OCI-M1 (cell line): ENCODE measurements at regions not wholly inside any gene's neighbourhood (a gene's known extent, or its start where the extent isn't known, plus 50 kb on each side); places are given as distances from the start of the nearest gene placed in this dataset.
"Not testable (repeated sequence)": the region's sequence is repeated elsewhere in the genome, so short reads cannot be mapped to it uniquely, and the experiment has no call there.

Source experiments
- DNase-seq: peaks from one replicate; lab custom pipeline; 2025; lab: John Stamatoyannopoulos, UW

DNA sequence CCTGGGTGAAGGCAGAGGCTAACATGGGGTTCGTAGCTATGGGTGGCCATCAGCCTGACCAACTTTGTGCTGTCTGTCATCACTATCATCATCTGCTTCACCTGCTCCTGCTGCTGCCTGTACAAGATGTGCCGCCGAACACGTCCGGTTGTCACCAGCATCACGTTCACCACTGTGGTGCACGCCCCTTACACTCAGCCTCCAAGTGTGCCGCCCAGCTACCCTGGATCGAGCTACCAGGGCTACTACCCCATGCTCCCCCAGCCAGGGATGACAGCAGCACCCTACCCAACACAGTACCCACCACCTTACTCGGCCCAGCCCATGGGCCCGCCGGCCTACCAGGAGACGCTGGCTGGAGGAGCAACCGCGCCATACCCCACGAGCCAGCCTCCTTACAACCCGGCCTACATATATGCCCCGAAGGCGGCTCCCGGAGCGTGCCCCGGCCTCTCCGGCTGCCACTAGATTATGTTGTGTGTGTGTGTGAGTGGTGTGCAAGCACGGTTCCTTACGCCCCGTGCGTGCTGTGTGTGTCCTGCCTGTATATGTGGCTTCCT is 213.4 kb upstream of the XIST start:
- DNase-seq = no peak

DNA sequence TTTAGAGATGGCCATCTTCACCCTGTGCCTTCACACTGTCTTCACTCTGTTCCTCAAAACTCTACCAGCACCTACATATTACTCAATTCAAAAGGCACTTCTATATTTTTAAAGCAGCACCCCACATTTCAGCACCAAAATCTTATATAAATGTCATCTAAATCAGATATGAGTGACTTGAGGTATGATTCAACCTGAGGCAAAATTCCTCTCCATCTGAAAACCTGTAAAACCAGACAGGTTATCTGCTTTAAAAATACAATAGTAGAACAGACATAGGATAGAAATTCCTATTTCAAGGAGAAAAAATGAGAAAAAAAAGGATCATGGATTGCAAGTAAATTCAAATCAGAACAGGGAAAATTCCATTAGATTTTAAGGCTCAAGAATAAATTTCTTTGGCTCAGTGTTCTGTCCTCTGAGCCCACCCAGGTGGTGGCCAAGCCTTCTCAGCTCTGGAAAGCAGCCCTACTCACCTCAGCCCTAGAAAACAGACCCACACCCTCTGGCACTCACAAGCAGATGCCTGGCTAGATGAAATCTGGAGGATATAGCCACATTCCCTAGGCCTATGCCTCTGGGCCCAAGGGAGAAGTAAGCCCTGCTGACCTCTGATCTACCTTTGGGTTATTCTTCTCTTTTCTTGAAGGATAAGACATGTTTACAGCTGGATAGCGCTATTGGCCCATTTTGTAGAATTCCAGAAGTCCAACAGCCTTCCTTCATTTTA is 211.1 kb upstream of the XIST start:
- no peak for DNase-seq

GRCh38 chrX:74061879-74062278 is 209.4 kb upstream of the XIST start:
- DNase-seq = no peak

DNA sequence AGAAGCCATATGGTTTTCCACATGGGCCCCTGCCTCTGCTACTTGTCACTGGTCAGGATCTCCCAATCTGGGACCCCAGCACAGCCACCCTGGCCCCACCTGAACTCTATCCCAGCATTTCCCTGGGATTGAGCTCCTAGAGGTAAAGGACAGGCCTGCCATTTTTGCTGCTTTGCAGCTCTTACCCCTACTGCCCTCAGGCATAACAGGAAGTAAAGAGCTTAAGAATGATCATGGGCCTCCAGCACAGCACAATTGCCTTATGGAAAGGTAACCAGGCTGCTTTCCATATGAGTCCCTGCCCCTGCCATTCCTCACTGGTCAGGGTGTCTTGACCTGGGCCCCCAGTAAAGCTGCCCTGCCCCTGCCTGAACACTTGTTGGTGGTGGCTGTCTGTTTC is 196.6 kb upstream of the XIST start:
- no peak for DNase-seq

DNA sequence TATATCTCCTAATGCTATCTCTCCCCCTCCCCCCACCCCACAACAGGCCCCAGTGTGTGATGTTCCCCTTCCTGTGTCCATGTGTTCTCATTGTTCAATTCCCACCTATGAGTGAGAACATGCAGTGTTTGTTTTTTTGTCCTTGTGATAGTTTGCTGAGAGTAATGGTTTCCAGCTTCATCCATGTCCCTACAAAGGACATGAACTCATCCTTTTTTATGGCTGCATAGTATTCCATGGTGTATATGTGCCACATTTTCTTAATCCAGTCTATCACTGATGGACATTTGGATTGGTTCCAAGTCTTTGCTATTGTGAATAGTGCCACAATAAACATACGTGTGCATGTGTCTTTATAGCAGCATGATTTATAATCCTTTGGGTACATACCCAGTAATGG is 181.6 kb upstream of the XIST start:
- DNase-seq = not testable (repeated sequence)

DNA sequence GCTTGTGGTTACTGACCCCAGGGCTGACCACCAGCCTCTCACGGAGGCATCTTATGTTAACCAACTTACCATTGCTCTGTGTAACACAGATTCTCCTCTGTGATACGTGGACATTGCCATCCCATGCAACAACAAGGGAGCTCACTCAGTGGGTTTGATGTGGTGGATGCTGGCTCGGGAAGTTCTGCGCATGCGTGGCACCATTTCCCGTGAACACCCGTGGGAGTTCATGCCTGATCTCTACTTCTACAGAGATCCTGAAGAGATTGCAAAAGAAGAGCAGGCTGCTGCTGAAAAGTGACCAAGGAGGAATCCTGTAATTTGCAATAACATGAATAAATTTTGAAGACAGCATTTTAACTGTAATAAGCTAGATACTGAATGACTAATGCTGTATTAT is 179.0 kb upstream of the XIST start:
- not testable (repeated sequence) for DNase-seq

DNA sequence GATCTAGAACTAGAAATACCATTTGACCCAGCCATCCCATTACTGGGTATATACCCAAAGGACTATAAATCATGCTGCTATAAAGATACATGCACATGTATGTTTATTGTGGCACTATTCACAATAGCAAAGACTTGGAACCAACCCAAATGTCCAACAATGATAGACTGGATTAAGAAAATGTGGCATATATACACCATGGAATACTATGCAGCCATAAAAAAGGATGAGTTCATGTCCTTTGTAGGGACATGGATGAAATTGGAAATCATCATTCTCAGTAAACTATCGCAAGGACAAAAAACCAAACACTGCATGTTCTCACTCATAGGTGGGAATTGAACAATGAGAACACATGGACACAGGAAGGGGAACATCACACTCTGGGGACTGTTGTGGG is 178.3 kb upstream of the XIST start:
- DNase-seq = not testable (repeated sequence)

DNA sequence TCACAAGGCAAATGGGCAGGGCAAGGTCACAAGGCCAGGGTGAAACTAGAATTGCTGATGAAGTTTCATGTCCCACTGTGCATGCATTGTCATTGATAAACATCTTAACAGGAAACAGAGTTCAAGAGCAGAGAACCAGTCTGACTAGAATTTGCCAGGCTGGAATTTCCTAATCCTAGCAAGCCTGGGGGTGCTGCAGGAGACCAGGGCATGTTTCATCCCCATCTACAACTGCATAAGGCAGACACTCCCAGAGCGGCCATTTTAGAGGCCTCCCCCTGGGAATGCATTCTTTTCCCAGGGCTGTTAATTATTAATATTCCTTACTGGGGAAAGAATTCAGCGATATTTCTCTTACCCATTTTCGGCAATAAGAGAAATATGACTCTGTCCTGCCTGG is 172.6 kb upstream of the XIST start:
- not testable (repeated sequence) for DNase-seq

DNA sequence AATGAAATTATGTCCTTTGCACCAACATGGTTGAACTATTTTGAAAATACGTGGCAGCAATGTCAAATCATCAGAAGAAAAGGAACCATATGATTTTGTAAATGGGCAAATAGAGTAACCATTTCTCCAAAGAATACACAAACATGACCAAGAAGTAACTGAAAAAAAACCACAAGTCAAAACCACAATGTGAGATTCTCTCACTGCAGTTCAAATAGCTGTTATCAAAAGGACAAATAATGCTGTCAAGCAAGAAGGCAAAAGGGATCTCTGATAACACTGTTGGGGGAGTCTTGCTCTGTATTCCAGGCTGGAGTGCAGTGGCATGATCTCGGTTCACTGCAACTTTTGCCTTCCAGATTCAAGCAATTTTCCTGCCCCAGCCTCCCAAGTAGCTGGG is 170.7 kb upstream of the XIST start:
- DNase-seq = peak; percentile 80

DNA sequence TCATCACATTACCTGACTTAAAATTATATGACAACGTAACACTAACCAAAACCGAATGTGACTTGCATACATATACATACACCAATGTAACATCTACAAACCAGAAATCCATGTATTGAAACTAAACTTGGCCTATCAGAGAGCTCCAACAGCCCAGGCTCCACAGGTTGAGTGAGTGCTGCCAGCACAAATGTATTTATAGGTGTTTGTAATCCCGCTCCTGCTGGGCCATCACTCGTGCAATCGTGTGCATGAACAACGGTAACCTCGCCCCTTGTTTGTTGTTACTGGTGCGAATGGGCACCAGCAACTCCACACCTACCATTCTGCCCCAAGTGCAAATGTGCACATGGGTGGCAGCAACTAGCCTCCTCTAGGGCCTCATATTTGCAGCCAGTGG is 165.7 kb upstream of the XIST start:
- no peak for DNase-seq

GRCh38 chrX:74015379-74016019 is 163.0 kb upstream of the XIST start:
- peak; percentile 57 for DNase-seq

DNA sequence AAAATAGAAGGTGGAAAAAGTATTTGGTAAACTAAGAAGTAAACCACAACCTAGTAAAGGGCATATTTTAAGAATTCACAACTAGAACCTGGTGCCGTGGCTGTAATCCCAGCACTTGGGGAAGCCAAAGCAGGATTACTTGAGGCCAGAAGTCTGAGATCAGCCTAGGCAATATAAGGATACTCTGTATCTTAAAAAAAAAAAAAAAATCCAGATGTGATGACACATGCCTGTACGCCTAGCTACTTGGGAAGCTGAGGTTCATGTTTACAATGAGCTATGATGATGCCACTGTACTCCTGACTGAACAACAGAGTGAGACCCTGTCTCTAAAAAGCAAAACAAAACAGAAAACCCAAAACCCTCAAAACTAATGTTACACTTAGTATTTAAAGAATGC is 156.5 kb upstream of the XIST start:
- no peak for DNase-seq

DNA sequence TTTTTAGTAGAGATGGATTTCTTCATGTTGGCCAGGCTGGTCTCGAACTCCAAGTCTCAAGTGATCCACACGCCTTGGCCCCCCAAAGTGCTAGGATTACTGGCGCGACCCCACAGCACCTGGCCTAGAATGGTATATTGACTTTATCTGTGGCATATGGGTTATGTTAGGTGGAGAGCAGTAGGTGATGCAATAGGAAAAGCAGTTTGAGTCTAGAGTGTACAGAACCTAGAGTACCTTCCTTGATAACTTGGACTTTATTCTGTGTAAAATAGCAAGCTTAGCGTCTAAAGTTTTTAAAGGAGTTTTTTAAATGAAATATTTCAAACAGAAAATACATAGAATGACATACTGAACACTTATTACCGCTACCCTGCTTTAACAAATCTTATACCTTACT is 139.5 kb upstream of the XIST start:
- DNase-seq = no peak

- DNase-seq = no peak
These were observed 134.7 kb upstream of the XIST start for GRCh38 chrX:73987166-73987565.

DNA sequence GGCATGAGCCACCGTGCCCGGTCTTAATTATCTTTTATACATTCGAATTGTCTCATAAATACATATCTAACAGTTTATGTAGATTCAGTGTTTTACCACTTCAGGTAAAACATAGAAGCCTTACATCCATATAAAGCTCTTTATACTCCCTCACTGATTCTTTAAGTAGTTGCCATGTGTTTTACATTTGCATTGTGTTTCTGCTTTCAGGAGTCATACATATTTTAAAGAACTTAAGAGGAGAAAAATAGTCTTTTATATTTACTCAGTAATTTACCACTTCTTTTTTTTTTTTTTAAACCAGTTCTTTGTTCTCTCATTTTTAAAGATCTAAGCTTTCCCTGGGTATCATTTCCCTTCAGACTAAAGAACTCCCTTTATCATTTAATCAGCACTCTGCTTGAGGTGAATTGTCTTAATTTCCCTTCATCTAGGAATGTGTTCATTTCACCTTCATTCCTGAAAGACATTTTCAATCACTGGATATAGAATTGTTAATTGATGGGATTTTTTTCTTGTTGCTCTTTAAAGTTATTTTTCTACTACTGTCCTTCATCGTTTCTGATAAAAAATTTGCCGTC is 127.1 kb upstream of the XIST start:
- DNase-seq = no peak

GRCh38 chrX:73977542-73978169 is 125.1 kb upstream of the XIST start:
- no peak for DNase-seq

GRCh38 chrX:73967461-73967860 is 114.9 kb upstream of the XIST start:
- DNase-seq = not testable (repeated sequence)

- no peak for DNase-seq
These were observed 113.3 kb upstream of the XIST start for GRCh38 chrX:73965833-73966232.

DNA sequence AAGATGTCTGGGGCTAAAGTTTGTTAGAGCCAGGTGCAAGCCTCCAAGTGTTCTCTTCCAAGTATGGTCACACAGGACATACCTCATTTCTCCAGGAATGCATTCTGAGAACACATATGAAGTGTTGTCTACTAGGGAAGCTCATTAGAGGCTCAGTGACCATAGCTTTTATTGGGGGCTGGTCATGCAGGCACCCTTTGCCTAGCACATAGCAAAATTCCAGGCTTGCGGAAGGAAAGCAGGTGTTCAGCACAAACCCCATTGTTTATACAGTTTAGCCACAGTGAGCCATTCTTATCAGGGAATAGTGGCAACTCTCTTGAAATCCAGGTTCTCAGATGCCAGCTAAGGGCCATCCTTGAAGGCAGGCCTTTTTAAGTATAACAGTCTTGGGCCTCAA is 112.1 kb upstream of the XIST start:
- no peak for DNase-seq

DNA sequence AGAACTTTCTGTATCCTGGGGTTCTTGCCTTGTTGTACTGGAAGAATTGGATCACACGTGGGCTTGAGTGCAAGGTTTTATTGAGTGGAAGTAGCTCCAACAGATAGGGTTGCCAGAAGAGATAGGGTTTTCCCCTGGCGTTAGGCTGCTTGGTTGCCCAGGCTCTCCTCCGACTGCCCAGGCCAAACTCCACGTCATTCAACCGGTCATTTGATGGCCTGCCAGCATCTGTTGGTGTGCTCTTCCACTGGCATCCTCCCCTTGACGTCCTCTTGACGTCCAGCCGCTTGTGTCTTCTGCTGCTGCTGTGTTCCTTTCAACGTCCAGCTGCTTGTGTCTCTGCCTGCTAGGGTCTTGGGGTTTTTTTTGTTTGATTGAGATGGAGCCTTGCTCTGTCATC is 111.2 kb upstream of the XIST start:
- DNase-seq = no peak

GRCh38 chrX:73962948-73963347 is 110.4 kb upstream of the XIST start:
- no peak for DNase-seq

DNA sequence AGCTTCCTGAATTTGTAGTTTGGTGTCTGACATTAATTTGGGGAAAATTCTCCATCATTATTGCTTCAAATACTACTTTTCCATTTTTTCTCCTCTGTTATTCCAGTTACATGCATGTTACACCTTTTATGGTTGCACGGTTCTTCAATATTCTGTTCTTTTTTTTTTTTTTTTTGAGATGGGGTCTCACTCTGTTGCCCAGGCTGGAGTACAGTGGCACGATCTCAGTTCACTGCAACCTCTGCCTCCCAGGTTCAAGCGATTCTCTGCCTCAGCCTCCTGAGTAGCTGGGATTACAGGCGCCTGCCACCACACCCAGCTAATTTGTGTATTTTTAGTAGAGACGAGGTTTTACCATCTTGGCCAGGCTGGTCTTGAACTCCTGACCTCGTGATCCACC is 109.4 kb upstream of the XIST start:
- DNase-seq = not testable (repeated sequence)

DNA sequence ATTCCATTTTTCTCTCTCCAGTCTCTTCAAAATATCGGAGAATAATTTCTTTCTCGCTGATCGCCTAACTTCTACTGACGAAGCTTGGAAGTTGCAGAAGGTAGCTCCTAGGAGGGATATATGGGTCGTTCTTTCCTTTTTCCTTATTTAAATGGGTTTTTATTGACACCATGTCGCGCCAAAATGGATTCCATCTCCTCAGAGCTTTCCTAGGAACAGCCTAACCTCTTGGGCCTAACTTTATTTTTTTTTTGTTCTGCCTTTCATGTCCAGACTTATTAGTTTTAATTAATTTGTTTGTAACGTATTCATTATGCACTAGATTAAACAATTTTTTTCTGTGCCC is 92.0 kb upstream of the XIST start:
- DNase-seq = no peak
